GM19438 (cell line): ENCODE measurements at regions not wholly inside any gene's neighbourhood (a gene's known extent, or its start where the extent isn't known, plus 50 kb on each side); places are given as distances from the start of the nearest gene placed in this dataset.

Experiments
- ATAC-seq: cut with Tn5 transposase; IDR thresholded peaks from one replicate; pipeline ENCODE4 v1.9.1; 2021; ENCODE audit warnings: low read depth; ENCODE audit not compliant: unreplicated experiment

DNA sequence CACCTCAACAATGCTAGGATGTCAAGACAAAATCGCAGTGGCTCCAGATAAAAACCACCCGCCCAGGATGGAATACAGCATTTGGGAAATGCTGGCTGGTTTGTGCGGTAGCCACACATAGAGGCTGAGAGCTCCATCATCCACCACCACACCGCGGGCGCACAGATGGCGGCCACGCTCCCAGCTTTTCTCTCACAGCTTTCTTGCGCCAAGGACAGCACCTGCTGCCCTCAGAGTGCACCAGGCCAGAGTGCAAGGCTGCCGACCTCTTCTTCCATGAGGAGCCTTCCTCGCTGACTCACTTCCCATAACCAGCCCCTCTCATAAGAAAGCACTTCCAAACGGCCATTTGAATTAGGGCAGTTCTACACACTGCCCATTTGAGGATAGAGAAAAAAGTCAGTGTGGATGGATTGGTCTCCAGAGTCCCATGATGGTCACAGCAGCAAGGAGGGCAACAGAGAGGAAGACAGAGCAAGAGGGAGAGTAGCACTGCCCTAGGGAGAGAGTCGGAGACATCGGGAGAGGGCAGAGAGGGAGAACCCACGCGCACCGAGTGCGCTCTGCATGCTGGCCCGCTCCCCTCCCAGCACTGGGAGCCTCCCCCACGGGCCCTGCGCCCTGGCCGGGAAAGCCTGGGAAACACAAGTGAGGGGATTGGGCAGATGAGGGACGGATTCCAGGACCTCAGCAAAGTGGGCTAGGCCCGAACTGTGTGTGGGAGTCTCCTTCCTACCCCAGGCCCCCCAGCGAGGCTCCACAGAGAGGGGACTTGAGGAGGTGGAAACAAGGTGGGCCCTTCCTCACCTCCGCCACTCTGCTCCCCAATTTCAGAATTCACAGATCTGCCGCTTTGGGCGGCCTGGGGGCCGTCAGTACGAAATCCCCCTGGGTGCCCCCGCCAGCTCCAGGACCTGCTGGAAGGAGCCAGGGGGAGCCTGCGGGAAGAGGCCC lies 156.9 kb downstream of the USP12 start:
- ATAC-seq: no peak

DNA sequence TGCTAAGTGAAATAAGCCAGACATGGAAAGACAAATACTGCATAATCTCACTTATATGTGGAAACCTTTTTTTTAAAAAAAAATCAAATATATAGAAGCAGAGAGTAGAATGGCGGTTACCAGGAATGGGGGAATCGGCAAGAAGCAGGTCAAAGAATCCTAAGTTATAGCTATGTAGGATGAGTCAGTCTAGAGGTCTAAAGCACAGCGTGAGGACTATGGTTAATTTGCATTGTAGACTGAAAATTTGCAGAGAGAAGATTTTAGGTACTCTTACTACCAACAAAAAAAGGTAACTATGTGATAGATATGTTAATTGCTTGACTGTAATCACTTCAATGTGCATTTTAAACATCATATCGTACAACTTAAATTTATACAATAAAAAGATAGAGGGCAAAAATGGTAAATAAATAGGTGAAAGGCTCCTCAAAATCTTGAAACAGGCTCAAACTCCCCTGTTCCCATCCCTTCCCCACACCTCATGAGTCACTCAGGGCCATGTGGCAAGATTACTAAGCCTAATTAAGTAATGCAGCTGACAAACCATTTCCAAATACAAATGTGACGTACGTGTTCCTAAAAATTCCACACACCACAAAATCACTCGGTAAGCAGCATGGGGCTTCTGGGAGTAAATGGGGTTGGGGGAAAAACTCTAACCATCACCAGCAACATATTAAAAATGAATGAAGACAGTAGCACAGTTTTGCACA lies 159.0 kb downstream of the USP12 start:
- no peak for ATAC-seq

DNA sequence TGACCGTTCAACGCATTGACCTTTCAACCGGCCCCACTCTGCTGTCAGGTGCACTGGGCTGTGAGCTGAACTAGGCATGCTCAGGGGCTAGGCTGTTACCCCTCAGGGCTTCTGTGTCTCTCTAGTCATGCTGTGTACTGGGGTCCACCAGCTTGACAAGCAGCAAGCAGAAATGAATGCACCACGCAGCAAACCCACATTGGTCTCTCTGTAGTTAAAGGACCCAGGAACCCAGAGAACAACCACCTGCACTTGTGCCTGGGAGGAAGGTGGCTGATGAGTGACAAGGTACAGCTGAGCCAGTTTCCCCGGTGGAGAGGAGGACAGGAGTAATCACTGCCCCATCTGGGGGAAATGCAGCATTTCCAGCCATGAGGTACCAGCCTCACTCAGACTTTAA lies 159.9 kb downstream of the USP12 start:
- no peak for ATAC-seq

DNA sequence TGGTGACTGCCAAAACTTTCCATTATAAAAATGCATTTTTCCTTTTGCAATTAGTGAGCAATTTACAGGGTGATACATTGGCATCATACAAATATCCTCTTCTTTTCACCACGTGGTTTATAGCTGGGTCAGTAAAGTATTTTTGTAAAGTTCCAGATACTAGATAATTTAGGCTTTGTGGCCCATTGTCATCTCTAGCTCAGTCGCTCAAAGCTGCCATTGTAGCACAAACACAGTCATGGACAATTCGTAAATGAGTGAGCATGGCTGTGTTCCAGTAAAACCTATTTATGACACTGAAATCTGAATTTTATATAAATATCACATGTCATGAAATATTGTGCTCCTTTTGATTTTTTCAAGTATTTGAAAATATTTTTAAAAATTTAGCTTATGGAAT lies 162.9 kb downstream of the USP12 start:
- no peak for ATAC-seq

DNA sequence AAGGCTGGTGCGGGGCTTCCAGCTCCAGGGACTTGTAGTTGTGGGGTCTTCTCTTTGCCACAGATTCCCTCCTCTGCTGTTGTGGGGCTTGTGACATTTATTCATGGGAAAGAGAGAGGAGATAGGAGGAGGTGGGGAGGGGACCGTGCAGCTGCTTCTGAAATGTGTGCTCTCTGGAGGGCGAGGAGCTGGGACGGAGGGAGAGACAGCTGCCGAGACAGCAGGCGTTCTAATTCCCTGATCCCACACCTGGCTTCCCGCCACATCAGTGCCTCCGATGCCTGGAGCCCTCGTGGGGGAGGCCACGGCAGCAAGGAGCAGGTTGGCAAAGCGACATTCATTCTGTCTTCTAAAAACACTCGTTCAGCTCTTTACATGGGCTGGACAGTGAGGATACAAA lies 164.4 kb downstream of the USP12 start:
- no peak for ATAC-seq

DNA sequence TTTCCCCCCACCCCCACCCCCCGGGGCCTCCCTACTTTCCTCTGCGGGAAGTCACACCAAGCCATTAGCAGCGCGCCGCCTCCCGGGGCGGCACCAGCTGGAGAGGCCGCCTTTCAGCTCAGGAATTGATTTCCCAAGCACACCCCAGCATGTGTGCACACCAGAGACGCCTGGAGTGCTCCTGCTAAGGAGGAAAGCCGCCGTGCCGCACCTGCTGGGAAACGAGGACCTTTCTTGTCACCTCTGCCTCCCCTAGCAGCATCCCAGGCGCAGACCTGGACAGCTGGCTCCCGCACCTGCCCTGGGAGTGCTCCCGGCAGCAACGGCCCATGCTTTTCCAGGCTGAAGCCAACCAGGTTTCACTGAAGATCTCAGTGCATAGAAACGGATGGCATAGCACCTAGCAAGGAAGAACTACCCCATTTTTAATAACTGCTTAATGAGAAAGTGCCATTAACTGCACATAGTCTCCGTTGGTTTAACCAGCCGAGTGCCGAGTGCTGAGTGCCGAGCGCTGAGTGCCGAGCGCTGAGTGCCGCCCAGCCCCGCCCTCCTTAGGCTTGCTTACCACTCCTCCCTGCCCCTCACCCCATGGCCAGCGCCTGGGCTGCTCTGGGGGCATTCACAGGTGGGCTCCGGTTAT lies 165.0 kb downstream of the USP12 start:
- no peak for ATAC-seq

DNA sequence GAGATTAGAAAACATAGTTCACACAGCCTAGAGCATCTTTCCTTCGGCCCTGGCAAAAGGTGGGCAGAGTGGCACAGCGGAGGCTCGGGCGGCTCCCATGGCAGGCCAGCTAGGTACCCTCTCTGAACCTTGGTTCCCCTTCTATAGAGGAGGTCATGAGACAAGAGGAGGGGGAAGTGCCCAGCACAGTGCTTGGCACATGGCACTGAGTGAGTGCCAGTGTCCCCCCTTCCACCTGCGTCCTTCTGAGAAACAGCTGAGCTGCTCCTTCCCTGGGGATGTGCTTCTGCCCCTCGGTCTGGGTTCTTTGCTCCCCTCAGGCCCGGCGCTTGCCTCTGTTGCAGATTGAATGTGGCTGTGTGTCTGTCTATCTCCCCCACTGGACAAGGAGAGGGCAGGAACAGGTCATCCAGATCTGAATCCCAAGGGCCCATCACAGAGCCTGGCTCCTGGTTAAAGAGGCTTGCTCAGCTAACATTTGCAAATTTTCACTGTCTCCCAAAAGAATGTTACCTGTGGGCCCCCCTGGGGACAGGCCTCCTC lies 165.6 kb downstream of the USP12 start:
- ATAC-seq: no peak

DNA sequence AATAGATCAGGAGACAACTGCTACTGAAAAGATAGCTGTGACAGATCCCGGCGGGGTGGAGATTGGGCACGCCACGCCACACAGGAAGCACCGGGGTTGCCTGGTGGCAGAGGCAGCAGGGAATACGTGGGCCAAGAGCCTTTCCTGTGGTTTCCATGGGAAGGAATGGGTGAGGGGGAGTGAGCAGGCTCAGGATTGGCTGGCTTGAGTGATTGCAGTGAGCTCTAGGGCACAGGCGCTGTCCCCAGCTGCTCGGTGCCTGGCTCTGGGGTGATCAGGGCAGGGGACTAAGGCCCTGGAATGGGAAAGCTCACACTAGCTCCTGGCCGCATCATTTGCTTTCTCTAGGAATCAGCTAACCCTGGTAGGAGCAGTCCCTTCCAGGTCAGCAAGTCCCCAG lies 166.1 kb downstream of the USP12 start:
- no peak for ATAC-seq

DNA sequence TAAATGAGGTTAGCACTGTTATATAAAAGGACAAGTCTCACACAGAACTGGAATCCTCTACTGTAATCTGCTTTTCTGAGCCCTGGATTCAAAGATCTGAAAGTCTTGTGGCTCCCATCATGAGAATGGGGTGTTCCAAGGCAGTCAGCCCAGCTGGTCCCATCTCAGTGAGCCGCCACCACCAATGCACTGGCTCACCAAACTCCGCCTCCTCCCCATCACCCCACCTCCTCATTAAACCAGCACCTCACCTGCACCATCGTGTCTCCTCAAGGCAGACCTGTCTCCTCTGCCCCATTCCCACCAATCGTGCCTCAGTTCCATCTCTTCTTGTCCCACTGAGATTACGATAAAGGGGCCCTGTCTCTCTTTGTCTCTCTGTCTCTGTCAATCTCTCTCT lies 166.7 kb downstream of the USP12 start:
- ATAC-seq: no peak

DNA sequence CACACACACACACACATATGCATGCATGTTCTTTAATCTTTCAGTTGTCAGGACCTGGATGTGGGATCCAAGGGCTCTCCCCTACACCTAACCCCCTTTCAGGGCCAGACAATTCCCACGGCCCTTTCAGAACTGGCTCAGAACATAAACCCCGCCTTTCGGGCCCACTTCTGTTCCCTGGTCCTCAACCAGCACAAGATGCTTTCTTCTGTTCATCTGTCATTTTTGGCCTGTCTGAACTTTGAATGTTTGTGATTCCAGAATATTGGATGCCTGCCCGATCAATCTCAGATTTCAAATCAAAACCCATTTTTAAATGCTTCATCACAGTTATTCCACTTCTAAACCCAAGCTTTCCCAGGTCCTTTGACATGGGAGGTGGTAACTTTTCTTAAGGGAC lies 167.3 kb downstream of the USP12 start:
- ATAC-seq: no peak

DNA sequence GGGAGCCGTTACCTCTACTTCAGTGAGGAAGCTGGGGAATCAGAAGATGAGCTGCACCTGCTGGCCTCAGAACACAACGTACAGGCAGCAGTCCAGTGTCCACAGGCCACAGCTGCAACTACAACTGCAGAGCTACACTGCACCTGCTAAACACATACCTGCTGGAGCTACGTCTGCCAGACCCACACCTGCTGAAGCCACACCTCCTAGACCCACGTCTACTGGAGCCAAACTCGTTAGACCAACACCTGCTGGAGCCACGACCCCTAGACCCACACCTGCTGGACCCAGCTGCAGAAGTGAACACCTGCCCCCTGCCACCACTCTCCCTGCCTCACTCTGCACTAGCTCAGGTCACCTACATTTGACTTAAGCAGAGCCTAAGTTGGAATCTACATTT lies 169.9 kb downstream of the USP12 start:
- ATAC-seq: no peak

DNA sequence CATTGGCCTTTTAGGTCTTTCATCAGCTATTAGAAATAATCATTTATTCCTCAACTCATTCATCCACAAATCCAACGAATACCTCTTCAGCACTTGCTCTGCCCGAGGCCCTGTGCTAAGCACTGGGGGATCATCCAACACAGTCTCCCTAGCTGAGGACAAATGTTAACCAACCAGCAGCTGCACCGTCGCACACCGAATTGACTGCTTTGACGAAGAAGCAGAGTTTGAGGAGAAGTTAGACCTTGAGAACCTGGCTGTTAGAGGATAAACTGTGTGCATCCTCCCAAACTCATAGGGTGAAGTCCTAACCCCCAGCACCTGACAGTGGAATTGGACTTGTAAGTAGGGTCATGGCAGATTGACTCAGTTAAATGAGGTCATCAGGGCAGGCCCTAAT lies 170.9 kb downstream of the USP12 start:
- no peak for ATAC-seq

DNA sequence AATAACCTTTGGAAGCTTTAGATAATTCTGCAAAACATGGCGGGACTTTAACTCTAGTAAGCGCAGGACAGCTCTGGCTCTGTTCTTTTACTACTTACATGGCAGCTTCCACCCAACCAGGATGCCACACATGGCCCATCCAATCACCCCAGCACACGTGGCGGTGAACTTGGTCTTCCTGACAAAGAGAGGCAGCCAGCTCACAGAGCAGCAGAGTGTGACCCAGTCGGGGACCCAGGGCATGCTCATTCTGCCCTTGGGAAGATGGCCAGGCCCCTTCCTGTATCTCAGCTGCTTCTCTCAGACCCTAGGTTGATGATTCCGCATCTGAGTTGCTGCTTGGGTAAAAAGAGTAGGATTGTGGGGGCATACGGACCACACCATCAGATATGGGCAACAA lies 172.1 kb downstream of the USP12 start:
- no peak for ATAC-seq

DNA sequence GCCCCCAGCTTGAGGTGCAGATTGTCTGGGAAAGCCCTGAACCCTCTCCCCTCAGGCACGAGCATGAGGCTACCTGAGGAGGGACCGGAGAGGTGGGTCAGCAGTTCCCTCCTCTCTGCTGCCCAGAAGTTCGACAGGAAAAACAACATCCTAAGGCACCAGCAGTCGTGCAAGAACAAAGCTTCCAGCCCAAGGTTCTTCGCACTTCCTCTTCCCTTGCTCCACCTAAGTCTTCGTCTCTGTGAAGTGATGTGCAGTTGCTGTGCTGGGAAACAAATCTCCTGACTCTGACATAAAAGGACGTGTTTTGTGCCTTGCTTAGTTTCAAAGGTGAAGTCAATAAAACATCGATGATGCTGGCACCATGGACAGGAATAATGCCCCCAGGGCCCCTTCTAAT lies 173.3 kb downstream of the USP12 start:
- no peak for ATAC-seq

DNA sequence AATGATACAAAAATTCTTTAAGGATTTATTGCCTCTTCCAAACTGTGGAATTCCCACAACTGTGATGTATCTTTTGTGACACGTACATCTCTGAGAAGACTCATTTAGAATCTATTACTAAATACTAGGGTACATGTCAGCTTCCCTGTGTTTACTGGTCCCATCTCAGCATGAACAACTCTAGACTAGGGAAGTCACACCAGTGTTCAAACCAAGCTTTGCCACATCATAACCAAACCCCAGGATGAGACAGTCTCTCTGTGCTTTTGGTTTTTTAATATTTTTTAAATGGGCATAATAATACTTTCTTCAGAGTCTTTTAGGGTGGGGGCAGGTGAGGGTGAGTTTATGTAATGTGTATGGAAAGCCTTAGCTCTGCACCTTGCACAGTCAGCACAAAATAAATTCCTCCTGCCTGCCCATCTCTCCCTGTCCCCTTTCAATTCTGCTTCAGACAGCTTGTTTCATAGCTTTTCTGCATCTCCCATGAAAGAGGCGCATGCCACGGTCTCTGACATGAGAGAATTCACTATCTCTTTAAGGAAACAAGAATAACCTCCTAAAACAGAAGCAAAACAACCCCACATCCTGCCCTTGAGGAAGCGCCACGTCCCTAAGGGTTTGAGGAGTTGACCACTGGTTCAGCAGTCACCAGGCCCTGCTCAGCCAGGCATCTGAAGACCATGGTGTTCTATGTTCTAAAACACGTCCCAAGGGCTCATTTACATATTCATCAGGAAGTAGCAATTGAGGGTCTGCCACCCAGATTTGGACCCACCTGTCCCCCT lies 174.5 kb downstream of the USP12 start:
- peak; percentile 97 for ATAC-seq

DNA sequence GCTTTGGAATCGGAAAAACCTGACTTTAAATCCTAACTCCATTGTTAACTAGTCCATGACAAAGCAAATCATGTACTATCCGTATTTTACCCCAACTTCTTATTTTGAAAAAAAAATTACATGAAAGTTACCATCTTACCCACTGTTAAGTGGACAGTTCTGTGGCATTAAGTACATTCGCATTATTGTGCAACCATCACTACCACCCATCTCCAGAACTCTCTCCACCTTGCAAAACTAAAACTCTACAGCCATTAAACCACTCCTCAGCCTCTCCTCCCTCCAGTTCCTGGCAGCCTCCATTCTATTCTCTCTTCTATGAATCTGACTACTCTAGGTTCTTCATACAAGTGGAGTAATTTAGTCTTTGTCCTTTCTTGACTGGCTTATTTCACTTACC lies 176.5 kb downstream of the USP12 start:
- ATAC-seq: no peak

DNA sequence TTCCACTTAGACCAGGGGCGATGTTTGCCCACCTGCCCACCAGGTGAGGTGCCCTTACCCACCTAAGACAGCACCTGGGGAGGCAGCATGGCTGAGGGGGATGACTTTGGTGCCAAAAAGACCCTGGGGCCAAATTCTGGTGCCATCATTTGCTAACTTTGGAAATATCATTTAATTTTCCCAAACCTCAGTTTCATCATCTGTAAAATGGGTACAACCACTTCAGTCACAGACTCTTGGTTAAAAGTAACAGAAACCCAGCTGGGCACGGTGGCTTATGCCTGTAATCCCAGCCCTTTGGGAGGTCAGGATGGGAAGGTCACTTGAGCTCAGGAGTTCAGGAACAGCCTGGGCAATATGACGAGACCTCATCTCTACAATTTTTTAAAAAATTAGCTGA lies 177.8 kb downstream of the USP12 start:
- no peak for ATAC-seq

DNA sequence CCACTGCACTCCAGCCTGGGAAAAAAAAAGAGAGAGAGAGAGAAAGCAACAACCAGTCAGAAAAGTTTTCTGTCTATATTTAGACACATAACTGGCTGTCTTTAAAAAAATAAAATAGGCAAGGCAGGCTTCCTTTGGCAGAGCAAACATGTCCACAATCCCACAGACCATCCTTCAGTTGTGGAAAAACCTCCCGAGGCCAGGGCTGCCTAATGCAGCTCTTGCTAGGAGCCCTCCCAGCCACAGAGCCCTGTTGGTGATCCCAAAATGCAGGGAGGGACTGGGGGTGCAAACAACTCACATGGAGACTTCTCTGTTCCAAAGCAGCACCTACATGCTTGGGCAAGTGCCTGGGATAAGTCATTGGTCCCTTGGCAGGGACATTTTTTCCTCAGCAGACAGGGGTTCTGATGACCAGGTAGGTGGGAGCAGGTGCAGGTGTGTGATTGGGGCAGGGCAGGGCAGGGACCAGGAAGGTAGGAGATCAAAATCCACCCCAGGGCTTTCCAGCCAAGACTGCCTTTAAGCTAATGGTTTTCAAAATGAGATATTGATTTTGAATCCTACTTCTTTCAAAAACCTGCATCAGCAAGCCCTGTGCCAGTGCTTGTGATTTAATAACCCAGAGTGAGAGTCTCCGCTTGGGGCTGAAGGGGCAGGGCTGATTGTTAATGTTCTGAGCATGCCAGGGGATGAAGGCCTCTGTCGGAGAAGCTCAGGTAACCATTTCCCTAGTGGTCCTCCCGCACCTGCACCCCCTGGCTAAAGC lies 178.5 kb downstream of the USP12 start:
- no peak for ATAC-seq

DNA sequence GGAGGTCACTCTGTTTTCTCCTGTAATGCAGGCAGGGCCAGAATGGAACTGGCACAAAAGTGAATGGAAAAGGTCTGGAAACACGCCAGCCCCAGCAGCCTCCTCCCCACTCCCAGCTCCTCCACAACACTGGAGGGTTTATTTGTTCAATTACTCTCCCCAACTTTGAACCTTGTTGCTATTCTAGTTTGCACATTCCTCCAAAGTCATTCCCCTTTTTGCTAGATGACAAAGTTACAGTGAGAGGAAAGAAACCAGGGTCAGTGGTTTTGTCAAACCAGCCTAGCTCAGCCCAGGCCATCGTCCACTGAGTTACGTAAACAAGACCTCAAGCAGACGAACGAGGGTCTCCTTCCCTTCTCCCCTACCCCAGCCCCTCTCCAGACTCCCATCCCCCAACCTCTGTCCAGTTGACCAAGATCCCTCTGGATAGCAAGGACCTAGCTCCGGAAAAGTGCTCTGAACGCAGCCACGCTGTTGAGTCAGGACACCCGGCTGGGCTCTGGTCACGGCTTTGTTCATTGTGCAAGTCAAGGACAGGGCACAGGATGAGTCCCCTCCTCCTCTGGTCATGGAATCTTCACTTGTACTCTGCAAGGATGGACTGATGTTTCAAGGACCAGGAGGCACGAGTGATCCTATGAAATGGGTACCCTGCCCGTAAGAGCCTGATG lies 180.0 kb downstream of the USP12 start:
- ATAC-seq: no peak
